ENCODE measurements at regions not wholly inside any gene's neighbourhood (a gene's known extent, or its start where the extent isn't known, plus 50 kb on each side); places are given as distances from the start of the nearest gene placed in this dataset.

- DNase-seq = no peak
Observed at GRCh38 chr12:123077298-123078119, 73.4 kb downstream of the PITPNM2 start.

DNA sequence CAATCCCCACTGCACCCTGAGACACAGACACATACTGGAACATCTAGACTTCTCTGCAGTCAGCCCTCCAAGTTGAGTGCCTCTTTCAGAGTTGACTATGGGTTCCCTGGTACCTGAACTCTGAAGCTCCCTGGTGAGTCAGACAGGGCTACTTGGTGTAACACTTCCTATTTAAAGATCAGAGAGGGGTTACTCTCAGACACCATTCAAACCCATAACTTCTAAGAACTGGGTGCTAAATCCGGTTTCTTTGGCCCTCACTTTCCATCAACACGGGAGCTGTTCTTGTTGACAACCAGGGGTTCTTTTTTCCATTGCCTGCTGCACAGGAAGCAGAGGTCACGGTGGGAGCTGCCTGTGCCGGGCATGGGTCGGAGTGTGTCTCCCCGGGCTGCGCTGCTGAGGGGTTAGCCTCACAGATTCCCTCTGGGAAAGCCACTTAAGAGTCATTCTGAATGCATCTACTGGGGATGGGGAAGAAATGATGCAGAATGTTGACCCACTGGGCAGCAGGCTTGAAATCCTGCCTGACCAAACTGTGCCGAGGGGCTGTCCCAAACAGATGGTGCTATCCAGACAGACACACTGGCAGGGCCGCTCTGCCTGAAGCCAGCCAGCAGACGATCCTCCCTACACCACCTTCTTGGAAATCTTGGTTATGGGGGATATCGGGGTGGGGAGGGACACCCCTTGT is 74.1 kb downstream of the PITPNM2 start:
- DNase-seq = no peak

GRCh38 chr12:123075646-123076171 is 75.2 kb downstream of the PITPNM2 start:
- no peak for DNase-seq

DNA sequence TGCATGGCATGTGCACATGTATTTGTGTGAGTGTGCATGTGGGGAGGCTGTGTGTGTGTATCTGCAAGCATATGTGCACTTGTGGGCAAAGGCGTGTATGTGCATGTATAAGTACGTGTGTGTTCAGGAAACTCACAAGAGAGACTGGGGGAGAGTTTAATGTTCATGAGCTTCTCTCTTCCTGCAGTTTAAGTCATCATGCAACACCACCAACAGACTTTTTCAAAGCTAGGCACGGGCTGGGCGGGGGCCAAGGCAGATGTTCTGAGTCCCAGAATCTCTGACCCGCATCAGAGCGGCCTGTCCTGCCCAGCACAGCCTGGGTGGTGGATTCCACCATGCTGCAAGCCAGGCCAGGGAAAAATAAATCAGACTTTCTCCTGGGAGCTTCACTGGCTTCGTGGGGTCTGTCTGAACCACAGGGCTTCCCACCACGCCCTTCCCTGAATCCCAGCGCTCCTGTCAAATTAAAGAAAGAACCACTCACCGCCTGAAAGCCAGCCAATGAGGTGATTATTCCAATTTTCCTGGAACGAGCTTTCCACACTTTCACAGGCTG is 75.7 kb downstream of the PITPNM2 start:
- DNase-seq = no peak

DNA sequence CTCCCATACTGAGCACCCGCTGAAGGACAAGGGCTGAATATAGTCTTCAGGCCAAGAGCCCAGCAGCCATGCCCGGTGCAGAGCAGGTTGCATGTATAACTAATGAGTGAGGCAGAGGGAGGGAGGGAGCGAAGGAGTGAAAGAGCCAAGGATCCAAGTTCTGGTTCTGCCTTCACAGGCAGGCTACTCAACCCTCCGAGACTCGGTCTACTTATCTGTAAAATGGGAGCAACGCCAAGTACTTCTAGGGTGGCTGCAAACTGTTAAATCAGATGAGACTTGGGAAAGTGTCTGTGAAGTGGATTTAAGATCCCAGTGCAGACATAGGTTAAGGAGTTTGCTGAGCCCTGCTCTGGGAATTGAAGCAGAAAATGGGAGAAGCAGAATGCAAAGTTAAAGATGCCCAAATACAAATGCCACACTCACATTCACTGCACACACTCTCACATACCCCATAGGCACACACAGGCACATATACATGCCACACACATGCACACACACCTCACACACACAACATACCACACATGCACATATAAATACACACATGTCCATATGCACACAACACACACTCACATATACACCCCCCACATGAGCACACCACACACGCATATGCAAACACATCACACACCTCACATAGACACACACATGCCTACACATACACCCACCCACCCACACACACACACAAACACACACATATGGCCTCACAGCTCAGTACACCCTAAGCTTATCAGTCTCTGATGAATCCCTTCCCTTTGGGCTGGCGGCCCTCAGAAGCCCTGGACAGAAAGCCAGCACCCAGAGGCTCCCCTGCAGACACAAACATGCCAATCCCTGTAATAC is 76.7 kb downstream of the PITPNM2 start:
- no peak for DNase-seq

DNA sequence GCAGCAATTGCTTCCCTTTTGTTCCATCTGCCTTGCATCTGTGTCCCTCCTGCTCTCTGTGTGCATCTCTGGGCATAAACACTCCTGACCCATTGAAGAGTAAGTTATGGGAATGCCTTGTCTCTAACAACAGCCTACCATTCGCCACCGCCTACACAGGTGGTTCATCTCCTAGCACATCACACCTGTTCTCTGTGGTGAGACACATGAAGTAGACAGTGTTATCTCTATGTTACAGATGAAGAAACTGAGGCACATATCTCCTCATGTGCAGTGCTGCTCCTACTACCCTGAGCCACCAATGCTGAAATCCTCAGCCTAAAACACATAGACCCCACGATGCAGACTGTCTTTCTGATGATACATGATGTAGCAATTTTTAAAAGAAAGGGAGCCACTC is 77.6 kb downstream of the PITPNM2 start:
- no peak for DNase-seq

- no peak for DNase-seq
Observed at GRCh38 chr12:123071857-123072256, 79.0 kb downstream of the PITPNM2 start.

DNA sequence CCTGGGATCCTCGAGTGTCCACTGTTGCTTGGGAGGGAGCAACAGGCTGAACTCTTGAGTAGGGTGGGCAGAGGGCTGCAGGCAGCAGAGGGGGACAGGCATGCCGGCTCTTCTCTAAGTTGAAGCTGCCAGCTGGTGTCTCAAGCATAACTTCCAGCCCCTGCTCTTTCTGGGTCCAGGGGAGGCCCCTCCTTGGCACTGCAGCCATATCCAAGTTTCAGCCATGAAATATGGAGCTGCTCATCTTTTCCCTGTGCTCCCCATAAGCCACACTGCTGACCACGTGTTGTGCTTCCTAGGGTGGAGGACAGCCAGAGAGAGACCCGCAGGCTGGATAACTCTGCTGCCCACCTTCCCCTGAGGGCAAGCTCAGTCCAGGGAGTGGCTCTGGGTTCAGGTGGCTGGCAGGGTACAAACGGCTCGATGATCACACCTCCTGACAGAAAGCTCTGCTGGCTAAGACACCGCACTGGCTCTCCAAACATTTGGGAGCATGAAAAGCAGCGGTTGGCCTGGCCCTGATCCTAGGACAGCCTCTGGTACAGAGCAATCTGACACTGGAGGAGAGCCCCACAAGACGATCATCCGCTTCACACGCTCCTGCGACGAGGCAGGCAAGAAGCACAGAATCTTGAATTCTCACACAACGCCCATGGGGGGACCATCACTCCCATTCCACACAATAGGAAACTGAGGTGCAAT is 79.6 kb downstream of the PITPNM2 start:
- DNase-seq = no peak

DNA sequence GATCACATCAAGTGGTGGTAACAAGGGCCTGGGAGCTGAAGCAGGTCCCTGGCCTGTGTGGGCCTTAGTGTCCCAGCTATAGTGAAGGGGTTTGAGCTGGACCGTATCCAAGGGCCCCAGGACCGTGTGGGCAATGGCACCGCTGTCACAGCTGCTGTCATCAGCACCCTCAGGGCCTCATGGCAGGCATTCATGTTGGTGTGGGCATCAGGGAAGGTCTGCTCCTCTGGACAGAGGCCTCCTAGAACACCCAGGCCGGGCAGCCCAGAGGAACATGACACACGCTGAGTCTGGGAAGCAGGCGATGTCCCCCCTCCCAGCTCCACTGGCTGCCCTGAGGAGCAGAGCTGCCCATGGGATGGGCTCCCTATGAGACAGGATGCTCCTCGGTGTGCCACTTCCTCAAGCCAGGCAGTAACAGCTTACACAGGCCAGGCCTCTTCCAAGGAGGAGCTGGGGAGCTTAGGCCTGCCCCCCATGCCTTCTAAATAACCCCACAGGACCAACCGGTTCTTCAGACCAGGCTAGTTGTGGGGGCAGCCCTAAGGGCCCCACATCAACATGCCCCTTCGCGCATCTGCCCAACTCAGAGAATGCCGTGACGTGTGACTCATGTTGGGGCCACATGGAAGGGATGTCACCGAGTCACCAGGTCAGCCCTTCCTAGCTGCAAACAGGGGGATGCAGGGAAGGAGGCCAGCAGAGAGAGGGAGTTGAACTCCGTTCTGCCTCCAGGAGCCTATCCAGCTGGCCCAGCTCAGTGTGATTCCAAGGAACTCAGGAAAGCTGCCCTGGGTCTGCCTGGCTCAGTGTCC is 80.4 kb downstream of the PITPNM2 start:
- DNase-seq = no peak

- no peak for DNase-seq
Observed at GRCh38 chr12:123069436-123070266, 81.2 kb downstream of the PITPNM2 start.

- DNase-seq = no peak
Observed at GRCh38 chr12:123067654-123068053, 83.2 kb downstream of the PITPNM2 start.

DNA sequence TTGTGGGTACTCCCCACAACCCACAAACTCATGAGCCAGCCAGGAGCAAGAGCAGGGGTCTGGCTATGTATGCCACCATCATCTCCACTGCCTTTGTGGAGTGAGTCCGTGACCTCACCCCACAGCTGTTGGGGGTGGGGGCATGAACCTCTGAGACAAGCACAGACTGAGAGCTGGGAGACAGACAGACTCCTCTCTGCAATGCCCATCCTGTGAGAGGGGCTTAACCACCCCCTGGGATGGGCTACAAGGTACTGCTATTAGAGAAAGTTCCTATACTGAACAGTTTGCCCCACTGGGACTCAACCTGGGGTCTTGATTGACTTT is 84.5 kb downstream of the PITPNM2 start:
- no peak for DNase-seq

DNA sequence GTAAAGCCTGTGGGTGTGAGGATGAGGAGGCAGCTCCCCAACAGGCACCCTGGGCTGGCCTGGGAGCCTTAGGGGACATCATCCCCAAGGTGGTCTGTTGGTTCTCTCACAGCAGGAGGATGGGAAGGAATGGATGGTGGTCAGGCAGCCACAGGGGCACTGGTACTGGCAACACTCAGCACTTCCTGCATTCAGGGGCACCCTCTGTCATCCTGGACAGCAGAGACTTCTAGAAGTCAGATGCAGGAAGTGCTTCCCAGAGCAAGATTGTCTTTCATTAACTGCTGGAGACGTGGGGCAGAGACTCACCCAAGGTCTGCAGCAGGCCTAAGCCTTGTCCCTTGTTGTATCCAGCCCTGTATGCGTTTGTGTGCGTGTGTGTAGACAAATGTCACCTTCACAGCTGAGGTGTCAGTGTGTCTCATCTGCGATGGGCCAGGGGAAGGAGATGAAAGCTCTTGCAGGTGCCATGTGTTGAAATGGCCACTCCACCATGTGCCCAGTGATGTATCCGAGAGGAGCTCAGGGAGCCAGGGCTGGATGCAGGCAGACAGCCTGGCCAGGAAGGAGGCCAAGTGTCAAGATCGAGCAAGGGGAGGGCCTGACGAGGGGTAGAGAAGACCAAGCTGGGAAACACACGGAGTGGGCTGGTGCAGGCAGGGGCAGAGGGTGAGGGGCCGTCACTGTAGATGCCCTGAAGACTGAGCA is 85.1 kb downstream of the PITPNM2 start:
- DNase-seq = no peak

- DNase-seq = no peak
Observed at GRCh38 chr12:123064885-123065619, 84.6 kb downstream of the ARL6IP4 start.

GRCh38 chr12:123064366-123064765 is 83.9 kb downstream of the ARL6IP4 start:
- DNase-seq = no peak

DNA sequence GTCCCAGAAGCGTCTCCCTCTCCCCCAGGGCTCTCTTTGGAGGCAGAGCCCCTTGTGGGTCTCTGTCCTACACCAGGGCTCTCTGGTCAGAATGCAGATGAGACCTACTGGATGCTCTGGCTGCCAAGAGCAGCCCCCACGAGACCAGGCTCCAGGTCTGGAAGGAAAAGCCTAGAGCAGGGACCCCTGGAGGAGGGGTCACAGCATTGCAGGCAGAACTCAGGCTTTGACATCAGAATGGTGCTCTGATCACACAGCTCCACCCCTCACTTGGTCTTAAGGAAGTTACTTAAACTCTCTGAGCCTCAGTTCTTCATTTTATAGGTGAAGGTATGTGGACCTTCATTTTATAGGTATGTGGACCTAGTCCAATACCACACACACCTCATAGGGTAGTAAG is 83.1 kb downstream of the ARL6IP4 start:
- DNase-seq = peak in 1 of 2 donors; percentile 12

DNA sequence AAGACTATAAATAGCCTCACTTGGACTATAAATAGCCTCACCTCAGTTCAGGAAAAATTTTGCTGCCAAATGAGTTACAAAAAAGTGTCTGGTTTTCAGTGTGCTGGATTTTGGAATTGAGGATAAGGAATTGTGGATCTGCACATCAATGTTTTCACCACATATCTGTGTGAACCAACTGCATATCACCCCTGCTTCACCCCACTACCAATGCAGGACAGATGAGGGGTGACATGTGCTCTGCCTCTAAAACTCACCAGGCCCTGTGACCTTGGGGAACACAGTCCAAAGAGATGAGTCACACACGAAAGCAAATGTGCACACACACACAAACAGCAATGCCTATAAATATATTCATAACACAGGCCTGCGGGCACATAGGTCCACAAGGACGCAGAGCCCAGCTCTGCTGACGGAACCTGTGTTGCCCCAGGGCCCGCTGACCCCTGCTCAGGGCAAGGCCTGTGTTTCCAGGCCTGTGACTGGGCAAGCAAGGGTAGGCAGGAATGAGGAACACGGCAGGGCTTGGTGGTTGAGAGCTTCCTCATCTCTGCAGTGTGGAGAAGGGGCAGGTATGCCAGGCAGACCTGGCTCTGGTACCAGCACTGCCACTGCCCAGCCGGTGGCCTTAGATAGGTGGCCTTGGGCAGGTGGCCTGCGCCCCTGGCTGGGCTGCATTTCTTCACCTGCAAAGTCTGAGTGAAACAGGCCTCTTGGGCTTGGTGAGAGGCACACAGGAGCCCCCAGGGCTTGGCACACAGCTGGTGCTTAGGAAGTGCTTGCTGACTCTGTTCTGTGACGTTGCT is 82.4 kb downstream of the ARL6IP4 start:
- peak; percentile 38 to 66 for DNase-seq
